ENCODE measurements at regions not wholly inside any gene's neighbourhood (a gene's known extent, or its start where the extent isn't known, plus 50 kb on each side); places are given as distances from the start of the nearest gene placed in this dataset.

GRCh38 chr3:34200576-34200975 lies 402.1 kb downstream of the PDCD6IP start:
- no peak for DNase-seq

GRCh38 chr3:34202975-34203374 lies 404.5 kb downstream of the PDCD6IP start:
- no peak for DNase-seq

GRCh38 chr3:34203386-34203785 lies 405.0 kb downstream of the PDCD6IP start:
- DNase-seq = no peak

- DNase-seq = no peak
Measured at GRCh38 chr3:34207002-34207401, 408.6 kb downstream of the PDCD6IP start.

- DNase-seq = no peak
Measured at GRCh38 chr3:34207806-34208205, 409.4 kb downstream of the PDCD6IP start.

GRCh38 chr3:34212175-34212574 lies 413.7 kb downstream of the PDCD6IP start:
- no peak for DNase-seq

GRCh38 chr3:34212656-34213055 lies 414.2 kb downstream of the PDCD6IP start:
- DNase-seq = no peak

GRCh38 chr3:34213478-34213877 lies 415.0 kb downstream of the PDCD6IP start:
- no peak for DNase-seq

- no peak for DNase-seq
Measured at GRCh38 chr3:34216711-34217335, 418.4 kb downstream of the PDCD6IP start.

- no peak for DNase-seq
Measured at GRCh38 chr3:34218706-34219385, 420.4 kb downstream of the PDCD6IP start.

- DNase-seq = no peak
Measured at GRCh38 chr3:34219556-34219955, 421.1 kb downstream of the PDCD6IP start.

GRCh38 chr3:34225821-34226366 lies 427.5 kb downstream of the PDCD6IP start:
- no peak for DNase-seq

GRCh38 chr3:34229876-34230275 lies 431.4 kb downstream of the PDCD6IP start:
- no peak for DNase-seq

- no peak for DNase-seq
Measured at GRCh38 chr3:34235096-34235495, 436.7 kb downstream of the PDCD6IP start.

GRCh38 chr3:34237946-34238345 lies 439.5 kb downstream of the PDCD6IP start:
- no peak for DNase-seq

- DNase-seq = no peak
Measured at GRCh38 chr3:34238407-34238806, 440.0 kb downstream of the PDCD6IP start.

- no peak for DNase-seq
Measured at GRCh38 chr3:34239287-34239686, 440.9 kb downstream of the PDCD6IP start.

- no peak for DNase-seq
Measured at GRCh38 chr3:34239875-34240274, 441.4 kb downstream of the PDCD6IP start.

GRCh38 chr3:34247401-34247800 lies 449.0 kb downstream of the PDCD6IP start:
- no peak for DNase-seq

- no peak for DNase-seq
Measured at GRCh38 chr3:34248352-34248751, 449.9 kb downstream of the PDCD6IP start.

GRCh38 chr3:34254285-34254684 lies 455.9 kb downstream of the PDCD6IP start:
- DNase-seq = no peak

- no peak for DNase-seq
Measured at GRCh38 chr3:34256021-34256420, 457.6 kb downstream of the PDCD6IP start.

GRCh38 chr3:34256791-34257190 lies 458.4 kb downstream of the PDCD6IP start:
- no peak for DNase-seq

GRCh38 chr3:34258271-34258998 lies 460.0 kb downstream of the PDCD6IP start:
- DNase-seq = no peak
